HG03103 (cell line): ENCODE measurements at regions not wholly inside any gene's neighbourhood (a gene's known extent, or its start where the extent isn't known, plus 50 kb on each side); places are given as distances from the start of the nearest gene placed in this dataset.
"Not testable (repeated sequence)": the region's sequence is repeated elsewhere in the genome, so short reads cannot be mapped to it uniquely, and the experiment has no call there.

Experiments
- ATAC-seq: cut with Tn5 transposase; IDR thresholded peaks from one replicate; pipeline ENCODE4 v1.9.1; 2021; ENCODE audit warnings: low read depth; ENCODE audit not compliant: unreplicated experiment

GRCh38 chr2:37802211-37802752, 122.8 kb upstream of the RMDN2 start:
- no peak for ATAC-seq

- ATAC-seq, result no peak
Measured at GRCh38 chr2:37802899-37803379, 122.1 kb upstream of the RMDN2 start.

GRCh38 chr2:37806004-37806403, 119.1 kb upstream of the RMDN2 start:
- ATAC-seq, result not testable (repeated sequence)

- no peak for ATAC-seq
Measured at GRCh38 chr2:37809525-37809924, 115.6 kb upstream of the RMDN2 start.

DNA sequence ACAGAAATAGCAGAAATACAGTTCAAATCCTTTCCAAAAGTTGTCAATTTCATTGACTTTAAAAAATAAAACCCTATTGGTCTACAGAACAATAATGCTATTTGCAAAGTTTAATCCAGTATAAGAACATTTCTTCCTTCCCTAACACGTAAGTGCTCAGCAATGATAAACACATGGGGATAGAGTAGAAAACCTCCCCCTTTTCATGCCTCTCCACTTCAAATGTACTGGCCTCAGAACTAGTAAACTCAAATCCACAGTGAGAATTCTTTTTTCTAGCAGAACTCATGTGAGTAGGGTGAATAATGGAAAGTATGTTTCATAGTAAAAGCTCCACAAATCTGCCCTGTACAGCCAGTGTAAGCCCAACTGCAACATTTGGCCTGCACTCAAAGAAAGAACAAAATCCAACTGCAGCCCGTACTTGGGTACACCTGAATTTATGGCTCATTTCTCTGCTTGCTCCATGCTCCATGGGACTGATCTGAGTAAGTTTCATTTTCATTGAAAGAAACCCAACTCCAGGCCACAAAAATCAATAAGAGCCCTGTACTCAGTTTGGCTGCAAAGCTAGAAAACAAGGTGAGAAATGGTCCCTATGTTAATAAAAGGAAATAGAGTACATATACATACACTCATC, 115.0 kb upstream of the RMDN2 start:
- no peak for ATAC-seq

DNA sequence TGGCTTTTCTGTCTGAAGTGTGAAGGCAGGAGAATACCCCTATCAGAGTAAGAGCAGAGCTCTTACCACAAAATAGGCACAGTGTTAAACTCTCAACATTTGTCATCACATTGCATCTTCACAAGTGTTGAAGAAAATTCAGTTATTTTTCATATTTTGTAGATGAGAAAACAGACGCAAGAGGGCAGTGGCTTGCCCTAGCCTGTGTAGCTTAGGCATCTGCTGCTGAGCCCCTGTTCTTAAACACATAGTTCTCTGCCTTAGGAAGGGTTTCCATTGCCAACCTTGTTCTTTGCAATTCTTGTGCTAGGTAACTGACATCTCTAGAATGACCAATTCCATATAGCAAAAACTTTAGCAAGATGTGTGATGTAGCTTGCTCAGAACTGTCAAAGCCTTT, 112.7 kb upstream of the RMDN2 start:
- no peak for ATAC-seq

DNA sequence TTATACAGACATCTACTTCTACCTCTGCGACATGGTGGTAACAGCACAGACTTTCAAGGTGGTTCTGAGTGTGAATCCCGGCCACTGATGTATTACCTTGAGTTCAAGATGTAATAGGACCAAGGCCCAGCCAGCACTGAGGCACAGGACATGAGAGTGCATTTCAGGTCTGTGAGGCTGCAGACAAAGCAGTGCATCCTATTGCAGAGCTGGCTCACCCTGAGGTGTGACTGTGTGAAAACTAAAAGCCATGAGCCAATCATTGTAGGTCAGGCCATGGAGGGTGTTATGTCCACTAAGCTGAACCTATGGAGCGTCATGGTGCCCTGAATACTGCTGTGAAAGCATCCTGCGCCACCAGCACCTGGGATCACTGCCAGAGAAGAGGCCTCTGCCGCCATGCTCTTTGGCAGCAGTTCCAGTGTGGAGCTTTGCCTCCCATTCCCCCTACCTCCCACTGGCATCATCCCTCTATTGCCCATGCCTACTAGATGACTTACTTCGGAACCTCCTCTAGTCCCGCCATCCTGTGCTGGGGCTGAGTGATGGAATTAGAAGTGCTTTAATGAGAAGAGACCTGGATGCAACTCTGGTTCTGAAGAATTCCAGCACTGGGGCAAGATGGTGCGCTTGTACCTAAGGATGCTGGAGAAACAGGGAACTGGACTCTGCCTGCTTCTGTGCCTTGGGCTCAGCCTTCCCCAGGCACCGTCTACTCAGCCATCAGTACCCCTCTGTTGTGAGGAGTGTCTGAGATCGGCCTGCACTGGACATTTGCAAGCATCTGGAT, 112.0 kb upstream of the RMDN2 start:
- no peak for ATAC-seq

GRCh38 chr2:37816036-37816435, 109.1 kb upstream of the RMDN2 start:
- ATAC-seq, result no peak

GRCh38 chr2:37816686-37817085, 108.4 kb upstream of the RMDN2 start:
- ATAC-seq, result no peak

- ATAC-seq, result no peak
Measured at GRCh38 chr2:37819186-37819585, 105.9 kb upstream of the RMDN2 start.

GRCh38 chr2:37820471-37820986, 104.6 kb upstream of the RMDN2 start:
- ATAC-seq, result no peak

GRCh38 chr2:37825586-37825985, 99.5 kb upstream of the RMDN2 start:
- ATAC-seq, result no peak

DNA sequence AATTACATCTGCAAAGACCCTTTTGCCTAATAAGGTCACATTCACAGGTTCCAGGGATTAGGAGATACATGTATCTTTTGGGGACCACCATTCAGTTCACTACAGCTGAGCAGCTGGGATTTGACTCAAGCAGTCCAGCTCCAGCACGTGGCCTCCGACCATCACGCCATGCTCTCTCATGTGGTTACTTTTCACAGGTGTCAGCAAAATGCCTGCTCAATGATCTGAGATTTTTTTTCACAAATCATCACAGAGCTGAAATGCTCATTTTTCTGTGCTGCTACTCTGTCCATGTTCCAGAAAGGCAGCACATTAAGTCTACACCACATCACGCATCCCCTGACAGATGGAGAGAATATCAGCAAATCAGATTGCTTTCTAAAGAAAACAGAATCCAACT, 98.5 kb upstream of the RMDN2 start:
- no peak for ATAC-seq

- ATAC-seq, result no peak
Measured at GRCh38 chr2:37827455-37827854, 97.6 kb upstream of the RMDN2 start.

- no peak for ATAC-seq
Measured at GRCh38 chr2:37827911-37828511, 97.1 kb upstream of the RMDN2 start.

GRCh38 chr2:37829202-37829601, 95.9 kb upstream of the RMDN2 start:
- ATAC-seq, result no peak

GRCh38 chr2:37829616-37830395, 95.3 kb upstream of the RMDN2 start:
- no peak for ATAC-seq

DNA sequence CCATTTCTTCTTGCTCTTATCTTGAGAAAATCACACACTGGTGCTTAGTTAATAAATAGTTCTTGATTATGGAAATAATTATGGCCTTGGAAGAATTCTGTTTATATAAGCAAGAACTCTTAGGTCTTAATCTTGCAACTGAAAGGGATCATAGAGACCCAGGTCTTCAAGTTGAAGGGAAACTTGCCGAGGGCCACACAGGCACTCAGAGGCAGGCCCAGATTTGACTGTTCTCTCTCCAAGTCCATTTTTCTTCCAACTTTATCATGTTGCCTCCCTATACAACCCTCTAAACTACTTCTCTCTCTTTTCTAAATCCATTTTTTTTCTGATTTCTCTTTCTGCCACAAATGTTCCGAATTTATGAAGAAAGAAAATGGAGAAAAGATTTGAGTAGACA, 94.5 kb upstream of the RMDN2 start:
- no peak for ATAC-seq

- ATAC-seq, result no peak
Measured at GRCh38 chr2:37831081-37831780, 93.9 kb upstream of the RMDN2 start.
